Fibroblast of skin of right biceps (primary cell): ENCODE measurements at regions not wholly inside any gene's neighbourhood (a gene's known extent, or its start where the extent isn't known, plus 50 kb on each side); places are given as distances from the start of the nearest gene placed in this dataset.
A peak's percentile ranks its signal among the peaks of the same experiment; 100 is the strongest.
"Not testable (repeated sequence)": the region's sequence is repeated elsewhere in the genome, so short reads cannot be mapped to it uniquely, and the experiment has no call there.

Source experiments
- DNase-seq: peaks from one replicate; pipeline ENCODE4 v3.0.0-alpha.2; 2013

GRCh38 chrX:1700757-1701156, 85.9 kb downstream of the ASMT start:
- DNase-seq = no peak

GRCh38 chrX:1701396-1701901, 86.6 kb downstream of the ASMT start:
- DNase-seq = not testable (repeated sequence)

- not testable (repeated sequence) for DNase-seq
Measured at GRCh38 chrX:1702142-1702541, 87.3 kb downstream of the ASMT start.

GRCh38 chrX:1702557-1702956, 87.7 kb downstream of the ASMT start:
- DNase-seq = not testable (repeated sequence)

- not testable (repeated sequence) for DNase-seq
Measured at GRCh38 chrX:1709277-1709676, 94.4 kb downstream of the ASMT start.

- DNase-seq = no peak
Measured at GRCh38 chrX:1713296-1713695, 98.4 kb downstream of the ASMT start.

- no peak for DNase-seq
Measured at GRCh38 chrX:1717373-1717772, 102.5 kb downstream of the ASMT start.

GRCh38 chrX:1719270-1719669, 104.4 kb downstream of the ASMT start:
- DNase-seq = no peak

GRCh38 chrX:1720836-1721235, 106.0 kb downstream of the ASMT start:
- peak; percentile 15 for DNase-seq

GRCh38 chrX:1725472-1725871, 110.6 kb downstream of the ASMT start:
- DNase-seq = no peak

GRCh38 chrX:1727531-1728027, 112.7 kb downstream of the ASMT start:
- DNase-seq = peak; percentile 40

- DNase-seq = no peak
Measured at GRCh38 chrX:1734806-1735205, 119.9 kb downstream of the ASMT start.

- DNase-seq = no peak
Measured at GRCh38 chrX:1741816-1742394, 127.0 kb downstream of the ASMT start.

GRCh38 chrX:1743105-1743504, 128.2 kb downstream of the ASMT start:
- DNase-seq = no peak

- DNase-seq = no peak
Measured at GRCh38 chrX:1743663-1744062, 128.8 kb downstream of the ASMT start.

GRCh38 chrX:1748408-1748807, 133.5 kb downstream of the ASMT start:
- no peak for DNase-seq

- DNase-seq = no peak
Measured at GRCh38 chrX:1749499-1749898, 134.6 kb downstream of the ASMT start.

- no peak for DNase-seq
Measured at GRCh38 chrX:1750267-1750666, 135.4 kb downstream of the ASMT start.

GRCh38 chrX:1751781-1752180, 136.9 kb downstream of the ASMT start:
- peak; percentile 15 for DNase-seq

GRCh38 chrX:1752799-1753198, 137.9 kb downstream of the ASMT start:
- DNase-seq = not testable (repeated sequence)

GRCh38 chrX:1754077-1754476, 139.2 kb downstream of the ASMT start:
- DNase-seq = peak; percentile 75

GRCh38 chrX:1763294-1763693, 148.4 kb downstream of the ASMT start:
- DNase-seq = no peak

- DNase-seq = not testable (repeated sequence)
Measured at GRCh38 chrX:1764883-1765364, 150.1 kb downstream of the ASMT start.

GRCh38 chrX:1767026-1767425, 152.2 kb downstream of the ASMT start:
- no peak for DNase-seq

- peak; percentile 8 for DNase-seq
Measured at GRCh38 chrX:1778817-1779216, 164.0 kb downstream of the ASMT start.
